Activated CD4-positive, CD25-positive, alpha-beta regulatory T cell treated with anti-CD3 and anti-CD28 coated beads, Interleukin-2, amount 50 U/mL, for 72 hours (primary cell): ENCODE measurements at regions not wholly inside any gene's neighbourhood (a gene's known extent, or its start where the extent isn't known, plus 50 kb on each side); places are given as distances from the start of the nearest gene placed in this dataset.

Experiments used
- DNase-seq: peaks from one replicate; pipeline ENCODE4 v3.0.0; 2021

DNA sequence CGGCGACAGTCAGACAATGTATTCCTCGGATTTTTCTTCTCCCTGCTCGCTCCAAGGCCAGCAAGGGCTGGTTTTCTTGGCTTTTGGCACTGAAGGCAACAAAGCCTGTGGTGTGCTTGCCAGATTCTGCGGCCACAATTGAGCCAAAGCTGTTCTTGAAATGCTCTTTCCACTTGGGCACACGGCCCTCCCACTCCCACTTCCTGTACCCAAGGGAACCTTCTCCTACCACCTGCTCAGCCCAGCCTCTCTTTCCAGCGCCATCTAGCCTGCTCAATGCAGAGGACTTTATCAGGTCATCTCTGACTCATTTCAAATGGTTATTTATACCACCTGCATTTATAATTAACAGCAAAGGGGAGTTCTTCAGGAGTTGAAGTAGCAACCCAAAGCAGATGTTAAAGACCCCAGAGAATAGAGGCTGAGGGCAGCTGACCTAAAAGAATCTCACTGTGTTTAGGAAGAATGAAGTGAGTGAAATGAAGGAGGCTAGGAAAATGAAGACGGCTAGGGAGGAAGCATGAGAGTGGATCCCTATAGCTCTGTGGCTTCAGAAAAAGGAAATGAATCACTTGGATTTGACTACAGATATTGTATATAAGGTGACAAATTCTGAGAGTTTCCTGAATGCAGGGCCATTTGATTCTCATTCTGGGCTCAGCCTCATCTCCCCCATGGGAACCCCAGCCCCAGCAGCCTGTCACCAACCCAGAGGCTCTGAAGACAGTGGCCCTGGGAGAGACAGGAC, 439.0 kb downstream of the ENC1 start:
- DNase-seq: no peak

DNA sequence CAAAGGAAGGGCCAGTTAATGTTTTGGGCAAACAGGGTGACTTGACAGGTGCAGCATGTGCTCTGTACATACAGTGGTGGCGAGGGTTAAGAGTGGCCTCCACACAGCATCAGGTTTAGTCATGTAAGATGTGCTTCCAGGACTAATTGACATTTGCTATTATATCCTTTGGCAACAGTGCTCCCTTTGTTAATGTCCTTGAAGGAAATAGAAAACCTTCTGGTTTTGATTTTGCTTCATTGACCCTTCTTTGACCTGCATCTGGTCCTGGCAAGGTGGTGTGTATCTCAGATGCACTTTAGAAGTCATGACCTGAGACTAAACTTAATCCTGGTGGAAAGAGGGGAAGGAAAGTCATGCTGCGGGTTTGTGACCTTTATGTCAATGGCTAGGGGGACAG, 440.0 kb downstream of the ENC1 start:
- DNase-seq: no peak

GRCh38 chr5:74199436-74200210, 440.9 kb downstream of the ENC1 start:
- DNase-seq: no peak

- no peak for DNase-seq
Measured at GRCh38 chr5:74199005-74199404, 441.5 kb downstream of the ENC1 start.

DNA sequence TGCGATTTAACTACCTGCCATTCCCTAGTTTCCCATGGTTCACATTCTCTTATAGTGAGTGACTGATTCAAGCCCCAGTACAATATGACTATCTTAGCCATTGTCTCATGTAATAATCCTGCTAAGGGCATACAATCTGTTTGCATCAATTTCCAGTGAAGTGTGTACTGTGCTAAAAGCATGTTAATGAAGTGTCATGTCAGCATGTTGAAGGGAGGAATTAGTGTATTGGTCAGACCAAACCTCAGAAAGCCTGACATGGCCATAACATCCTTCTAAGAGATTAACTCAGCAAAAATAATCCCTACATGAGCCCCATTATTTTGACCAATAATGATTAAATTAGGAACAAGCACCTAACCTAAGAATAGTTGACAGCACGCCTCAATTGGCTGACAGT, 442.4 kb downstream of the ENC1 start:
- DNase-seq: no peak

DNA sequence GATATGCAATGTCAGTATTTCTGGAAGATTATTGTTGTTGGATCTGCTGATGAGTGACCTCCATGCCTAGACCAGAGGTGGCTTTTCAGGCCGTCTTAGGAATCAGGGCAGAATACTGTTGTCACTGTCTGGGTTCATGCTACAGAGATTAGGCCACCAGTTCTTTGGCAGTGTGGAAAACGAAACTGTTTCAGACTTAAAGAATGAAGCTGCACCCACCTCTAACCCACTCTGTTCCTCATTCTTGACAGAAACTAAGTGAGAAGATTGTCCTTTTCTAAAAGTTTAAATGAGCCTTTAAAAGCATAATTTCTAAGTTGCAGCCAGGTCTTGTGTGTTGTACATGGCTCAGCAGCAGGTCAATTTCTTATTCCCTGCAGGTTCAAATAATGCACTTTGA, 444.3 kb downstream of the ENC1 start:
- DNase-seq: no peak

DNA sequence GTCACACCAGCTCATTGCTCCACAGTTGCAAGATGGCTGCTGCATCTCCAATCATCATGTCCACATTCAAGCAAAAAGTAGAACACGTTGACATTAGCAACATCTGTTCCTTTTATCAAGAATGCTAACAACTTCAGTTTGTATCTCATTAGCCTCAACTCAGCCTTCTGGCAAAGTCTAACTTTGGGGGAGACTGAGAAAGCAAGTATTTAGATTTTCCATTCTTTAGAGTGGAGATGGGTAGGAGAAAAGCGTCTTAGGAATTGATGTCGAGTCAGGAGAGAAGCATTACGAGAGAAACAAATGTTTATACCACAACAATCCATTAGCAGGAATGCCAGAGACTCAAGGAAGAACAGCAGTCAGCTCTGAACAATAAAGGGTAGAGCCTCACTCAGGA, 446.3 kb downstream of the ENC1 start:
- DNase-seq: no peak

DNA sequence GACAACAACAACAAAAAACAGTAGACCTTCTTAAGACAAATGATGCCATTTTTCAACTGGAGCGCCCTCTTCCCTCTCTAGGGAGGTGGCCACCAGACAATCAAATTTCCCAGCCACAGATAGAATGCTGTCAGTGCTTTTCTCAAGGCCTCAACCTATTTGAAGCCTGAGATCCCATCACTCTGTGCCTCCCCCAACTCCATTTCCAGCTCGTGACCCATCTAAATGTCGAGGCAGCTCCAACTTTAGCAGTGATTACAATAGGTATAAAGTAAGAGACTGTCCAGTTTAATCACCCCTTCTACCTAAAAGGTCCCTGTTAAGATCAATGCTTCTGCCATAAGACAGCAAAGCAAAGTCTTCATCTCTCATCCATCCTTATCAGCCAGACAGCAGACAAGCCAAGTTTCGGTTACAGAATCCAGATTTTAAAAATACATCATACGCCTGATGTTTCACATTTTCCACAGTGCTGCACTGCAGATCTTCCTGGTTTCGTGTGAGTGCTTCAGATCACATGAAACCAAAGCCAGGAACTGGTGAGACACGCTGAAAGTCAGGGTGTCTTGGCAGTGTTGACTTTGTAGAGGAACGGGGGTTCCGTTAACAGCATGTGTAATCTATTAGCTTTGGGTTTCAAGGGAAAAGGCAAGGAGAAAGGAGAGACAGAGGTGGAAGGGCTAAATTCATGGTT, 447.8 kb downstream of the ENC1 start:
- DNase-seq: no peak

DNA sequence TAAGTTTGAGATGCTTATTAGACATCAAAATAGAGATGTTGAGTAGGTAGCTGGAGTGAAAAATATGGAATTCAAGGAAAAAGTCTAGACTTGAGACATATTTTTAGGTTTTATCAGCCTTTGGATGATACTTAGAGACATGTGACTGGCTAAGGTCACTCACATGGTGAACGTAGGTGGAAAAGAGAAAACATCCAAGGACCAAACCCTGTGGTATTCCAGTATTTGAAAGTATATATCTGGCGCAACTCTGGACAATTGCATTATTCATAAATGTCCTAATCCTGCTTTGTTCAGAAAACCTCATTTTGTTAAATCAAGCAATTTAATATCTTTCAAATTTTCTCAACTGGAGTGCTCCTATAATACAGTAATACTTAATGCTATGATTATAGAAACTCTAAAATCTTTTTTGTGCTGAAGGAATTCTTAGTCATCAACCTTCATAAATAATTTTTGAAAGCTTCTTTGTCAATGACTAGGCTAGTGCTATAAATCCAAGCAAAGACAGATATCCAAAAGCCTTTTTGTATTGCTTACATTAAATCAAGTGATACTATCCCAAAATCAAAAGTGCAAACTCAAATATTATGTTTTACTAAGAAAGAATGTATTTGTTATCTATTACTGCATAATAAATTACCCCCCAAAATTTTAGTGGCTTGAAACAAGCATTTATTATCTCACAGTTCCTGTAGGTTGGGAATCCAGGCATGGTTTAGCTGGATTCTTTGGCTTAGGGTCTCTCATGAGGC, 452.0 kb downstream of the ENC1 start:
- DNase-seq: no peak

DNA sequence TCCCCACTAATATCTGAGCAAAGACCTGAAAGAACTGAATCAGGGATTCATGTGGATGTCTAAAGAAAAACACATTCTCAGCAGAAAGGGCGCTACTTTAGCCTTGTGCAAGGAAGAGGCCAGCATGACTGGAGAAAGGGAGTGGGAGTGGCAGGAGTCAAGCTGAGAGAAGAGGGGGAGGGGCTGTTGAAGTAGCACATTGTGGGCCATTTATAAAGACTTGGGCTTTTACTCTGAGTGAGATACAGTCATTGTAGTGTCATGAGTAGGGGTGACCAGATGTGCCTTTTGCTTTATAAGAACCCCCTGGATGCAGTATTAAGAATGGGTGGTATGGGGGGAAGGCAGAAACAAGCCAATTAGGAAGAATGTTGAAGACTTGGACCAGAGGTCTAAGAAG, 452.8 kb downstream of the ENC1 start:
- no peak for DNase-seq

DNA sequence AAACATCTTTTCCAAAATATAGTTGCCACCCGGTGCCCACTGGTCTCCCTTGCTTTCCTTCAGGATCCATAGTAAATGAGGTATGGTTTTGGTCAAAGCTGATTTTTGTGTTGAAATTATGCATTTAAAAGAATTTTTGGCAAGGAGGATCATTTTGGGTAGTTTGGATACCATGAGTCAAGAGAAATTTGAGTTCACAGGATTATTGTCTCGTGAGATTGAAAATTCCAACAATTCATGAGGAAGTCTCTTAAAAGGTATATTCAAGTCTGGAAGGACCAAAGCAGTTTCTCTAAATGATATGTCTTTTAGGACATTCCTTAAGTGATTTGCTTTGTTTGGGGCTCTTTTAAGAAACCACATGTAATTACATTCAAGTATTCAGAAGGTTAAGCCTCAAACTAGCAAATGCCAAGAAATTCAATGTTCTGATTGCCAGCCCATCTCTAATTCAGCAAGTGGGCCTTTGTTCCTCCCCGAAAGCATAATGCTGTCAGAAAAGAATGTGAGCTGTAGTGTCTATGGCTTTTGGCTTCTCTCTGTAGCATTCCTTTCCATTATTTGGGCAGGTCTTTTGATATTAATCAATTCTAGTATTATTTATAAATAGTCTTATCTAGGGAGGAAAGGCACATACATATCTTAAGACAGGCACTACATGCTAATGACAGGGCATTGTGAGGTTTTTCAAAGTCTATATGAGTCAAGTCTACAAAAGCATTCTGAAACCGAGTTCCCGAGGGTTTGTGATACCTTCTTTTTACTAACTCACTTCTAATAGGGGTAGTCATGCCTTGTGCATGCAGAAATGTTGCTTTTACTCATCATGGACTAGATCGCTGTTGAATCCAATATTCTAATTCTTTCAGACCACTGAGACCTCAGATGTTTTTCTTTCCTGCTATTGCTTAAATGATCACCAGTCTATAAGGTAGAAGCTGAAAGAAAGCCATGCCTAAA, 453.9 kb downstream of the ENC1 start:
- DNase-seq: no peak

DNA sequence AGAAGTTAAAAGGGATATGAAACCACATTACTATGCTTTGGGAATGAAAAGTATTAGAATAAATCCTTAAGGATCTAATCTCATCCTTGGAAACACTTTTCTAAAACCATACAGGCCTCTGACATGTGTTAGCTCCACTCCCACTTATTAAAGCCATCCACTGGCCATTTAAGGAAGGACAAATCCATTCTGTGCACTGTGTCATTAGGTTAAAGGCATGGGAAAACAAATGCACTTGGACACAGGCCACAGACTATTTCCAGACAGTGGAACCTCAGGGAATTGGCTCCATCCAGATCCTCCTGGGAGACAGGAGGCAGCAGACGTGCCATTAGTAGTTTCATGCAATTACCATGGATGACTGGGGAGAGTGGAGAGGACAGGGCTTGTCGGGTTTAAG, 454.9 kb downstream of the ENC1 start:
- no peak for DNase-seq

- DNase-seq: no peak
Measured at GRCh38 chr5:74184649-74185048, 455.9 kb downstream of the ENC1 start.

GRCh38 chr5:74183041-74183440, 457.5 kb downstream of the ENC1 start:
- no peak for DNase-seq

GRCh38 chr5:74182603-74183002, 457.9 kb downstream of the ENC1 start:
- no peak for DNase-seq

DNA sequence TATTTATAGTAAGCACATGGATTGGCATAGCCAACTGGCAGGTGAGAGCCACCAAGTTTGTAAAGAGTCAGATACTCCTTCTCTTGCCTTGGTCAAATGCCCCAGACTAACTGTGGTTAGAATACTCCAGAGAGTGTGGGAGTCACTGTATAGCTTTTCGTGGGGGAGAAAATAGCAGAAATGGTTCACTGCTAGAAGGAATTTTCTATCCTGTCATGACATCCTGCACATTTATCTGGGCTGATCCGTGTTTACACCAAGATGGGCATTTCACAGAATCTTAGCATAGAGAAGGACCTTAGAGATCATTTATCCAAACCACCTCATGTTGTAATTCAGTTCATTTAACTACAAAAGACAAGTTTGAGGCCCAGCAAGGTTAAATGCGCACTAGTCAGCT, 460.8 kb downstream of the ENC1 start:
- DNase-seq: no peak

DNA sequence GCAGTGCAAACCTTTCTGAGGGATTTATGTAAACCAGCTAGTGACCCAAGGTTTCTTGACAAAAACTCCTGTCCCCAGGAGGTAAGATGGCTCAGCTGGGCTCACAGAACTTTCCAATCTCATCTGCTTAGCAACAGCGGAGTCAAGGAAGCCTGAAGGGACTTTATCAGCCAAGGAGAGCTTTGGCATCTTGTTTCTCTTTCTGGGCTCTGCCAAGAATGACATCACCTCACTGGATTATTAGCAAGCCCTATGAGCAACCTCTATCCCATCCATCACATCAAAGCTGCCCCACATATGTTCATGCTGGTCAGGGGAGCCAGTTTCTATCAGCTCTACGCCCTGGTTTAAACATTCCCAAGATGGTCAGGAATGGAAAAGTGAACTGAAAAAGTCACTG, 461.3 kb downstream of the ENC1 start:
- no peak for DNase-seq

- no peak for DNase-seq
Measured at GRCh38 chr5:74177961-74178360, 462.6 kb downstream of the ENC1 start.

- no peak for DNase-seq
Measured at GRCh38 chr5:74174366-74174765, 466.2 kb downstream of the ENC1 start.

- no peak for DNase-seq
Measured at GRCh38 chr5:74173665-74174064, 466.9 kb downstream of the ENC1 start.

DNA sequence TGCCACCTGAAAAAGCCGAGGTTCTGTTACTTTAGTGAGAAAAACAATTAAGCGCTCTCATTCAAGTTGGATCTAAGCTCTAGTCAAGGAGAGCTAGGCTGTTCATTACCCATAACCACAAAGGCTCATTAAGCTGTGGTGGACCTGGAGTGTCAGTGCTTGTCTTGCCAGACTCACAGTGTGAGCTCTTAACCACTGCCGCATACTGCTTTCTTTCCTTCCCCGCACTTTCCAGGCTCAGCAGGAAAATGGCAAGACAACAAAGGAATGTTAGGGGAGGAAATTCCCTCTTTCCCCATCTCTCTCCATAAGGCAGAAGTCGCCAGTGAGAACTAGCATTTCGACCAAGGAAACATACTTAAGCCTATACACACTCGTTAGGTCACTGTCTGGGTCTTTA, 467.3 kb downstream of the ENC1 start:
- DNase-seq: no peak

- no peak for DNase-seq
Measured at GRCh38 chr5:74169701-74170100, 470.8 kb downstream of the ENC1 start.
